Urinary bladder (tissue), 3 donors: ENCODE measurements at regions not wholly inside any gene's neighbourhood (a gene's known extent, or its start where the extent isn't known, plus 50 kb on each side); places are given as distances from the start of the nearest gene placed in this dataset.
"Not testable (repeated sequence)": the region's sequence is repeated elsewhere in the genome, so short reads cannot be mapped to it uniquely, and the experiment has no call there.

ENCODE experiments used
- DNase-seq: peaks from one replicate; pipeline ENCODE4 v3.0.0-alpha.2; 2015; ENCODE audit errors: extremely low spot score
- H3K27ac ChIP-seq: one replicate; pipeline ENCODE4 v1.5.1; 2013; ENCODE audit warnings: low read depth, mild to moderate bottlenecking, moderate library complexity
- H3K36me3 ChIP-seq: one replicate; pipeline ENCODE4 v1.6.1; 2013; ENCODE audit warnings: mild to moderate bottlenecking, moderate library complexity; ENCODE audit not compliant: insufficient read depth
- H3K4me1 ChIP-seq: one replicate; pipeline ENCODE4 v1.6.1; 2013; ENCODE audit warnings: mild to moderate bottlenecking, moderate library complexity; ENCODE audit not compliant: insufficient read depth
- H3K4me3 ChIP-seq: one replicate; pipeline ENCODE4 v1.5.1; 2013; ENCODE audit warnings: low read depth, low read length
- WGBS: extraction: QIAGEN DNeasy Blood & Tissue Kit; methylation state at CpG from one replicate; pipeline ENCODE4 v1.1.7; 2013; 5-methylcytosine and 5-hydroxymethylcytosine counted together
- donor health status: healthy with polysubstance abuse.
- donor health status: healthy.

DNA sequence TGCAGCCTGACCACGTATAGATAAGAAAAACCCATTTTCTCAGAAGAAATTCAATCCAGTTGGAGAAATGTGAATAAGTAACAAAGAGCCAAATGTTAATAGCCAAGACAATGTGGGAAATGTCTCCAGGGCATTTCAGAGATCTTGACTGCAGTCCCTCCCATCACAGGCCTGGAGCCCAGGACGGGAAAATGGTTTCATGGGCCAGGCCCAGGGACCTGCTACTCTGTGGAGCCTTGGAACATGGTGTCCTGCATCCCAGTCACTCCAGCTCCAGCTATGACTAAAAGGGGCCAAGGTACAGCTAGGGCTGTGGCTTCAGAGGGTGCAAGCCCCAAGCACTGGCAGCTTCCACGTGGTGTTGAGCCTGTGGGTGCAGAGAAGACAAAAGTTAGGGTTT lies 490.0 kb downstream of the CYLC2 start:
- WGBS = 56% methylated on average over 3 of the region's 3 CpGs

DNA sequence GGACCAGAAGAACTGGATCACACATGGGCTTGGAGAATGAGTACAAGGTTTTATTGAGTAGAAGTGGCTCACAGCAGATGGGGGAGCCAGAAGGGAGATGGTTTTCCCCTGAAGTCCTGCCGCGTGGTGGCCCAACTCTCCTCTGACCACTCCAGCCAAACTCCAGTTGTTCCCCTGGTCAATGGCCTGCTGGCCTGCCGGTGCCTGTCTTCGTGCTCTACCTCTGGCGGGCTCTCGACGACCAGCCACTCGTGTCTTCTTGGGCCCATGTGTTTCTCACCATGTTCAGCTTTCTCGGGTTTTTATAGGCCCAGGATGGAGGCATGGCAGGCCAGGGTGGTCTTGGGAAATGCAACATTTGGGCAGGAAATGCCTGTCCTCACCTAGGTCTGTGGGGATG lies 519.6 kb downstream of the CYLC2 start:
- WGBS = 95% methylated on average over 9 of the region's 9 CpGs
- no peak overlapping the region for H3K27ac ChIP-seq
- no peaks in the 10 kb centered on the region for H3K36me3 ChIP-seq
- H3K4me3 ChIP-seq = no peak overlapping the region
- no peaks in the 10 kb centered on the region for H3K4me1 ChIP-seq
- no peak for DNase-seq

More for the DNA sequence above, 490.0 kb downstream of the CYLC2 start:
- no peak for DNase-seq
- no peaks in the 10 kb centered on the region for H3K36me3 ChIP-seq
- H3K4me1 ChIP-seq = no peaks in the 10 kb centered on the region
- H3K27ac ChIP-seq = no peak overlapping the region
- no peak overlapping the region for H3K4me3 ChIP-seq

DNA sequence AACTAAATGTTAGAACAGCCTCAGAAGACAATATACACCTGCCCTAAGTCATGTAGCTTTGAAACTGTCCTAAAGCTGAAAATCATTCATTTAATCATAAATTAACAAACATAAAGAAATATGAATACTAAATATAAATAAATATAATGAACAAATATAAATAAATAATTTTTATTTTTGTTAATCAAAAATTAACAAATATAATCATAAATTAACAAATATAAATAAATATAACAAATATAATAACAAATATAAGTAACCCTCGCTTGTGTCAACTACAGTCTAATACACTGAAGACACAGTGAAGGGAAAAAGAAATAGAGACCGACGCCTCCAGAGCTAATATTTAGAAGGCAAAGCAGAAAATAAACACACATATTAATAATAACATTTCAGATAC lies 527.3 kb downstream of the CYLC2 start:
- H3K4me3 ChIP-seq = no peak overlapping the region
- H3K4me1 ChIP-seq = no peaks in the 10 kb centered on the region
- WGBS = 93% methylated on average over 3 of the region's 3 CpGs
- H3K36me3 ChIP-seq = no peaks in the 10 kb centered on the region
- no peak for DNase-seq
- no peak overlapping the region for H3K27ac ChIP-seq

DNA sequence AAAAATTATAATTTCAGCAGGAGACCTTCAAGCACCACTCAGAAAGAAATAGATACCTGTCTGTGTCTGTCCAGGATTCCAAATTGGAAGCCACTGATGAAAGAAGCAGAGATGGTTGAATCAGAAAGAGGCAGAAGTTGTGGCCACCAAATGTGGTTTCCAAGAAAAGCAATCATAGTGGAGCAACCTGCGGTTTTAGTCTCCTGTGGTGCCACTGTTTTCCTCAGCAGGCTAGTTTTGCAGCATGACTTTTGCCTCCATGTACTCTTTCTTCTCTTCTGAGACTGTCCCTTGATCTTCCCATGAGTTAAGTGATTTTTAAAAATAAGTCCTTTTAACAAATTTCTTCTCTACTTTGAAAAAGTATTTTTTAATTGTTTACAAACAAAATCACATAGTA lies 535.8 kb downstream of the CYLC2 start:
- WGBS = 45% methylated on average over 1 of the region's 1 CpG
- no peak overlapping the region for H3K27ac ChIP-seq
- no peak overlapping the region for H3K4me3 ChIP-seq
- H3K36me3 ChIP-seq = no peaks in the 10 kb centered on the region
- no peak for DNase-seq
- no peaks in the 10 kb centered on the region for H3K4me1 ChIP-seq

DNA sequence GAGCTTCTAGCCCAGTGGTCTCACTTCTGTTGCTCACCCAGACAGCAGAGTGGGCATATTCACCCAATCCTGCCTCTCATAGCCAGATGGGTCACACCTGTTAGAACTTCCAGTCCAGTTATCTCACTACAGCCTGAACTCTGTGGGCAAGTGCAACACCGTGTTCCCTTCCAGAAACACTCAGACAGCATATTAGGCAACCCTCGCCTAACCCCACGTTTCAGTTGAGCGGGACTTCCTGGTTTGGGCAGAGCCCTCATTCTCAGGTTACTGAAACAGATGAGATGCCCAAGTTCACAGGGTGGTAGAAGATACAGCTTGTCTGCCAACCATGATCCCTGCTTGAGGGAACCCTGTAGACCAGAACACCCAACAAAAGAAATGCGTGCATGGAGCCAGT lies 538.2 kb downstream of the CYLC2 start:
- 92% methylated on average over 5 of the region's 5 CpGs for WGBS
- Histone ChIP-seq H3K4me3 (no peak overlapping the region), H3K36me3 (no peaks in the 10 kb centered on the region), H3K27ac (no peak overlapping the region), H3K4me1 (no peaks in the 10 kb centered on the region)
- DNase-seq = no peak

DNA sequence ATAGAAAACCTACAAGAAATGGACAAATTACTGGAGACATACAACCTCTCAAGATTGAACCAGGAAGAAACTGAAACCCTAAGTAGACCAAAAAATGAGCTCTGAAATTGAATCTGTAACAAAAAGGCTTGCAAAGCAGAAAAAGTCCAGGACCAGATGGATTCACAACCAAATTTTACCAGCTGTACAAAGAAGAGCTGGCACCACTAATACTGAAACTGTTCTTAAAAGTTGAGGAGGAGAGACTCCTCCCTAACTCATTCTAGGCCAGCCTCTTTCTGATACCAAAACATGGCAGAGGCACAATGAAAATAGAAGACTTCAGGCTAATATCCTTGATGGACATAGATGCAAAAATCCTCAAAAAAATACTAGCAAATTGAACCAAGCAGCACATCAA lies 542.3 kb downstream of the CYLC2 start:
- H3K36me3 ChIP-seq = no peaks in the 10 kb centered on the region
- no peak overlapping the region for H3K27ac ChIP-seq

DNA sequence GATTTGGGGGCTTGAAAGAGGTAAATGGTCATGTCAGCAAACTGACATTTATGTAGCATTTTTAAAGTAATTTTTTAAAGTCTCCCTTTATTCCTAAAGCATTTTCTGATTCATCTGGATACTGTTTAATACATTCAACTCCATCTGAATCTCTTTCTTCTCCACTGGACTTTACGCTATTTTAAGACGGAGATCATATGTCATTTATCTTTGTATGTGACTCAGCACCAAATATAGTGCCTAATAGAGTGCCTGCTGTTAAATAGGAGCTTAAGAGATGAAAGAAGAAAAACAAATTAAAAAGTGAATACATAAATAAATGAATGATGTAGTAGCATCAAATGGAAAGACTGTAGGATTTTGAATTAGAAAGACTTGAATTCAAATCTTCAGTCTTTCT lies 548.8 kb upstream of the SMC2 start:
- H3K4me1 ChIP-seq = no peaks in the 10 kb centered on the region
- no peak overlapping the region for H3K4me3 ChIP-seq
- 44% methylated on average over 2 of the region's 2 CpGs for WGBS
- no peaks in the 10 kb centered on the region for H3K36me3 ChIP-seq
- no peak for DNase-seq
- H3K27ac ChIP-seq = no peak overlapping the region

More for the DNA sequence above, 542.3 kb downstream of the CYLC2 start:
- H3K4me3 ChIP-seq = no peak overlapping the region
- no peak for DNase-seq
- no peaks in the 10 kb centered on the region for H3K4me1 ChIP-seq

DNA sequence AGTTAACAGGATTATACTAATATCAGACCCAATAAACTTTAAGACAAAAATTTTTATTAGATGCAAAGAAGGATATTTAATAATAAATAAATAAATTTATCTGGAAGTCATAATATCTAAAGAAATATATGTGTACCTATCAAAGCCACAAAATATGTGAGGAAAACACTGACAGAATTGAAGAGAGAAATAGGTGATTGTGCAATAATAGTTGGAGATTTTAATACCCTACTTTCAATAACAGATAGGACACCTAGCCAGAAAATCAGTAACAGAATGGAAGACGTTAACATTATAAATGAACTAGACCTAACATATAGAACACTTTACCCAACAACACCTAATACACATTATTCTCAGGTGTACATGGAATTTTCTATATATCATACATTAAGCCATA lies 541.4 kb upstream of the SMC2 start:
- DNase-seq = no peak
- 81% methylated on average over 1 of the region's 1 CpG for WGBS
- Histone ChIP-seq H3K4me3 (no peak overlapping the region), H3K36me3 (no peaks in the 10 kb centered on the region), H3K27ac (no peak overlapping the region), H3K4me1 (no peaks in the 10 kb centered on the region)

DNA sequence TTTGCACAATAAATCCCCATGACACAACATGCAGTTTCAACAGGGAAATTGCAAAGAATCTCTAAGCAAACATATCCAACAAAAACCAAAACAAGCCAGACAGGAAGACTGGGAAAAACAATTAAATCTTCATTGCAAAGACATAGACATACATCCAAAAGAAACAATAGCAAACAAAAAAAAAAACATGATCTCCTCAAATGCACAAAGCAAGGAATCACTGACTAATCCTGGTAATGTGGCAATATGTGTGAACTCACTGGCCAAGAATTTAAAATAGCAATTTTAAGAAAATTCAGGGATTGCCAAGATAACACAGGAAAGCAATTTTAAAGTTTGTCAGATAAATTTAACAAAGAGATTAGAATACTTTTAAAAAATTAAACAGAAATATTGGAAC lies 520.1 kb upstream of the SMC2 start:
- Histone ChIP-seq H3K27ac (no peak overlapping the region), H3K4me1 (no peaks in the 10 kb centered on the region), H3K4me3 (no peak overlapping the region), H3K36me3 (no peaks in the 10 kb centered on the region)
- DNase-seq = no peak

DNA sequence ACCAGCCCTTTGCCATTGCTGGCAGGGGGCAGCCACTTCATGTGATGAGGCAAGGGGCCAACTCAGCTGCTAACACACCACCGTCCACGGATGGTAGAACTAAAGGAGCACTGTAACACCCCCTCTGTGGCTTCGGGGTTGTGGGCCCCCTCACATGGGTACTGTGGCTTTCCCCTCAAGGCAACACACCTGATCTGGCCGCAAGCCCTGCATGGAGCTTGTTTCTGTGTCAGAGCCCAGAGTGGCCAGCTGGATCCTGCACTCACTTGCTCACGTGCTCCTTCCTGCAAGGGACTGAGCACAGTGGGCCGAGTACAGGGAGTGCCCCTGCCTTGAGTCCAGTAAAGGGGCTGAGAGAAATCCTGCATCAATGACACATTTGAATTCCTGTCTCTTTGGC lies 507.4 kb upstream of the SMC2 start:
- no peak for DNase-seq
- 85% methylated on average over 6 of the region's 6 CpGs for WGBS
- Histone ChIP-seq H3K4me1 (no peaks in the 10 kb centered on the region), H3K36me3 (no peaks in the 10 kb centered on the region), H3K4me3 (no peak overlapping the region), H3K27ac (no peak overlapping the region)

DNA sequence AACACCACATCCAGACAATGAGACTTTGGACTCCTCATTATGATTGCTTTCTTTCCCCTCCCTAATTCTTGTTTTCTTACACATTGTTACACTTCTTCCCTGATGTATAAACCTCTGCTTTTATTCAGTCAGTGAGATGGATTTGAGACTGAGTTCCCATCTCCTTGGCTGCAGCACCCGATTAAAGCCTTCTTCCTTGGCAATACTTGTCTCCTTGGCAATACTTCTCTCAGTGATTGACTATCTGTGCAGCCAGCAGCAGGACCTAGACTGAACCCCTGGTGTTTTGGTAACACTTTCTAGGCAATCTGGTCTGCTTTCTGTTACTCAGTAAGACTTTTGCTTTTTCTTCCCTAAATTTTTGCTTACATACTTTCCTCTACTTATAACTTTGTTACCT lies 492.8 kb upstream of the SMC2 start:
- no peaks in the 10 kb centered on the region for H3K36me3 ChIP-seq
- DNase-seq = no peak
- WGBS = 76% methylated on average over 1 of the region's 1 CpG
- H3K4me3 ChIP-seq = no peak overlapping the region
- no peaks in the 10 kb centered on the region for H3K4me1 ChIP-seq
- no peak overlapping the region for H3K27ac ChIP-seq

DNA sequence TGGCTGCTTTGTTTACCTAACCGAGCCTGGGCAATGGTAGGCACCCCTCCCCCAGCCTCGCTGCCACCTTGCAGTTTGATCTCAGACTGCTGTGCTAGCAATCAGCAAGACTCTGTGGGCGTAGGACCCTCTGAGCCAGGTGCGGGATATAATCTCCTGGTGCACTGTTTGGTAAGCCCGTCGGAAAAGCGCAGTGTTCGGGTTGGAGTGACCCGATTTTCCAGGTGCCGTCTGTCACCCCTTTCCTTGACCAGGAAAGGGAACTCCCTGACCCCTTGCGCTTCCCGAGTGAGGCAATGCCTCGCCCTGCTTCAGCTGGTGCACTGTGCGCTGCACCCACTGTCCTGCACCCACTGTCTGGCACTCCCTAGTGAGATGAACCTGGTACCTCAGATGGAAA lies 482.2 kb upstream of the SMC2 start:
- not testable (repeated sequence) for H3K4me1 ChIP-seq, H3K36me3 ChIP-seq, H3K27ac ChIP-seq, DNase-seq, H3K4me3 ChIP-seq
- 81% methylated on average over 13 of the region's 14 CpGs for WGBS

DNA sequence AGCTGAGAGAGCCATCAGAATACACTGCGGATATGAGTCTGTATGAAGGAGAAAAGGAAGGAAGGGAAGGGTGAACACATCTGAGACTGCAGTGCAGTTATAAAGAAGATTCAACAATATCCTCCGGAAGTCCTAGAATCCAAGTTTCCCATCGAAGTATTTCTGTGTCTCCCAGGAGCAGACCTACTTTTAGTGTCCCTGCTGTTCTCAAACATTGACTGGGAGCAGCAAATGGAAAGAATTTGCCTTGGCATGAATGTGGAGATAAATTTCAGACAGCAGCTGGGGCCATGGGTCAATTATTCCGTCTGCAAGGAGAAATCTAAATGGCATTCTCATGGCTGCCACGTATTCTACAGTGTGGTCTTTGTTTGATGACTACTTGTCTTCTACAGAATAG lies 478.1 kb upstream of the SMC2 start:
- no peaks in the 10 kb centered on the region for H3K36me3 ChIP-seq
- WGBS = 65% methylated on average over 5 of the region's 5 CpGs
- no peaks in the 10 kb centered on the region for H3K4me1 ChIP-seq
- no peak overlapping the region for H3K27ac ChIP-seq
- no peak overlapping the region for H3K4me3 ChIP-seq
- DNase-seq = no peak

DNA sequence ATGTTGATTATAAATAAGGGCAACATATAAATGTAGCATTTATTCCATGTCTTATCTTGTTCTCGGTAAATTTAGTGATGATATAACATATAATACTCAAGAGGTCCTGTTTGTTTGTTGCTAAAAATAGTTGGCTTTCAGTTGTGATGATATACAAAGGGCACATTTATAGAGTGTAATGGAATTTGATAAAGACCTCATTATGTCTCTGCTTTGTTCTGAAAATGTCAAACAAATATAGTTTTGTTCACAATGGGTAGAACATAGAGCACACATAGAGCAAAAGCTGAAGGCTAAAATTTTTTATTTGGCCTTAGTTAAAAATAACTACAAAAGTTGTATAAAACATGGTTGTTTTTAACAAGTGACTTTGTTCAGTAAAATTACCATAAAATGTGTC lies 477.1 kb upstream of the SMC2 start:
- 51% methylated on average over 1 of the region's 1 CpG for WGBS
- H3K4me1 ChIP-seq = no peaks in the 10 kb centered on the region
- no peak overlapping the region for H3K4me3 ChIP-seq
- H3K36me3 ChIP-seq = no peaks in the 10 kb centered on the region
- H3K27ac ChIP-seq = no peak overlapping the region
- DNase-seq = no peak

DNA sequence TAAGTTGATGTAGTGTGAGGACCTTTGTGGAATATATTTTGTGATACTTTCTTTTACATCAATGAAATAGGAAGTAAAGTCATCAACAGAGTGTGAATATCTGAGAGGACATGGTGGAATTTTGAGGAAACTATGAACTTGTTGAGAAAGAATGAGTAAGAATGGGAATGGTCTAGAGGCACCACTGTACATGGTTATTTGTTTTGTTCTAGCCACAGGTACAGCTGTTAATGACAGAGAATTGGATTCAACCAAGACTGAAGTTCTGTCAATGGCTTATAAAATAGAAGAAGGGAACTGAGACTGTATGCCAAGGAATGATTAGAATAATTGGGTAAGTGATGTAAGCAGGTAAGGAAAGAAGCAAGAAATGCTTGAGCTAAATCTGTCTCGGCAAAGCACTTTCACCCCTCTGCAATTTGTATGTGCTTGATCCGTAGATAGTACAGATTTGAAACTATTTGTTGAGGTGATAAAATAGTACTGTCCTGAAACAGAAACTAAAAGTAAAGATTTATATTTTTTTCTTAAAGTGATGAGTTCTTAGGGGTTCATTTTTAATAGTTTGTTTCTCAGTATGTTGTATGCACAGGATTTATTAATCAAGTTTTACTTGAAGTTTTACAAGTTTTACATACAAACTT lies 468.8 kb upstream of the SMC2 start:
- Histone ChIP-seq H3K36me3 (no peaks in the 10 kb centered on the region), H3K4me1 (no peaks in the 10 kb centered on the region), H3K27ac (no peak overlapping the region), H3K4me3 (no peak overlapping the region)
- DNase-seq = no peak
- 74% methylated on average over 2 of the region's 2 CpGs for WGBS
